Posterior cingulate gyrus (tissue), 11 donors: ENCODE measurements at regions not wholly inside any gene's neighbourhood (a gene's known extent, or its start where the extent isn't known, plus 50 kb on each side); places are given as distances from the start of the nearest gene placed in this dataset.
"Not testable (repeated sequence)": the region's sequence is repeated elsewhere in the genome, so short reads cannot be mapped to it uniquely, and the experiment has no call there.

Experiments used
- DNase-seq, 10 donors: peaks; one replicate each; pipeline versions ENCODE4 v3.0.0 to v3.0.0-alpha.2; 2020 to 2021; ENCODE audit warnings: mixed read lengths in 3 of 10
- intact Hi-C: fragments of 100-400 bp; cut with DNase I; formaldehyde crosslinking; loops from one replicate; pipeline ENCODE4 v1.15.1; 2023

GRCh38 chr1:38528623-38529022, 330.9 kb downstream of the RRAGC start:
- intact Hi-C loops: no loop called here
- no peak for DNase-seq

GRCh38 chr1:38527373-38527966, 332.1 kb downstream of the RRAGC start:
- intact Hi-C loops: no loop called here
- no peak for DNase-seq

- intact Hi-C loops: no loop called here
- DNase-seq: no peak
Observed at GRCh38 chr1:38526046-38526445, 333.5 kb downstream of the RRAGC start.

- intact Hi-C loops: no loop called here
- DNase-seq: no peak
Observed at GRCh38 chr1:38525343-38526043, 334.1 kb downstream of the RRAGC start.

GRCh38 chr1:38524025-38524641, 335.4 kb downstream of the RRAGC start:
- DNase-seq: no peak

GRCh38 chr1:38523568-38523939, 336.0 kb downstream of the RRAGC start:
- intact Hi-C loops: no loop called here
- DNase-seq: no peak

More at GRCh38 chr1:38524025-38524641, 335.4 kb downstream of the RRAGC start:
- intact Hi-C loops: no loop called here

GRCh38 chr1:38522915-38523567, 336.5 kb downstream of the RRAGC start:
- intact Hi-C loops: no loop called here

GRCh38 chr1:38516560-38516959, 343.0 kb downstream of the RRAGC start:
- intact Hi-C loops: no loop called here

More at GRCh38 chr1:38522915-38523567, 336.5 kb downstream of the RRAGC start:
- no peak for DNase-seq

GRCh38 chr1:38512789-38513188, 346.8 kb downstream of the RRAGC start:
- intact Hi-C loops: no loop called here
- DNase-seq: no peak

More at GRCh38 chr1:38516560-38516959, 343.0 kb downstream of the RRAGC start:
- no peak for DNase-seq

GRCh38 chr1:38512024-38512767, 347.4 kb downstream of the RRAGC start:
- intact Hi-C loops: no loop called here

GRCh38 chr1:38508232-38508631, 351.3 kb downstream of the RRAGC start:
- intact Hi-C loops: no loop called here

More at GRCh38 chr1:38512024-38512767, 347.4 kb downstream of the RRAGC start:
- DNase-seq: no peak

GRCh38 chr1:38507563-38507962, 352.0 kb downstream of the RRAGC start:
- DNase-seq: no peak
- intact Hi-C loops: no loop called here

More at GRCh38 chr1:38508232-38508631, 351.3 kb downstream of the RRAGC start:
- DNase-seq: no peak

- no peak for DNase-seq
- intact Hi-C loops: no loop called here
Observed at GRCh38 chr1:38505944-38506343, 353.6 kb downstream of the RRAGC start.

GRCh38 chr1:38502758-38503157, 356.8 kb downstream of the RRAGC start:
- intact Hi-C loops: no loop called here
- DNase-seq: no peak

GRCh38 chr1:38500891-38501290, 358.7 kb downstream of the RRAGC start:
- intact Hi-C loops: no loop called here
- no peak for DNase-seq

- intact Hi-C loops: no loop called here
- DNase-seq: no peak
Observed at GRCh38 chr1:38500352-38500751, 359.2 kb downstream of the RRAGC start.

- no peak for DNase-seq
- intact Hi-C loops: no loop called here
Observed at GRCh38 chr1:38498686-38499085, 360.9 kb downstream of the RRAGC start.

GRCh38 chr1:38497921-38498656, 361.5 kb downstream of the RRAGC start:
- intact Hi-C loops: no loop called here
- DNase-seq: no peak

GRCh38 chr1:38493306-38493705, 366.3 kb downstream of the RRAGC start:
- intact Hi-C loops, DNase-seq: not testable (repeated sequence)

- intact Hi-C loops: loop anchor here (10.0 kb wide), 1 partner anchor 85 kb away; no protein-coding TSS in a partner anchor
- peak in 5 of 10 donors; percentile 11 to 77 (median 46) for DNase-seq
Observed at GRCh38 chr1:38489844-38490270, 369.7 kb downstream of the RRAGC start.
